SIG-M5 (cell line): ENCODE measurements at regions not wholly inside any gene's neighbourhood (a gene's known extent, or its start where the extent isn't known, plus 50 kb on each side); places are given as distances from the start of the nearest gene placed in this dataset.

Experiments
- DNase-seq: peaks from one replicate; lab custom pipeline; 2025; lab: John Stamatoyannopoulos, UW

GRCh38 chr20:52577696-52578095 is 386.1 kb upstream of the ZFP64 start:
- DNase-seq = no peak

- no peak for DNase-seq
These were observed 381.1 kb upstream of the ZFP64 start for GRCh38 chr20:52572687-52573086.

DNA sequence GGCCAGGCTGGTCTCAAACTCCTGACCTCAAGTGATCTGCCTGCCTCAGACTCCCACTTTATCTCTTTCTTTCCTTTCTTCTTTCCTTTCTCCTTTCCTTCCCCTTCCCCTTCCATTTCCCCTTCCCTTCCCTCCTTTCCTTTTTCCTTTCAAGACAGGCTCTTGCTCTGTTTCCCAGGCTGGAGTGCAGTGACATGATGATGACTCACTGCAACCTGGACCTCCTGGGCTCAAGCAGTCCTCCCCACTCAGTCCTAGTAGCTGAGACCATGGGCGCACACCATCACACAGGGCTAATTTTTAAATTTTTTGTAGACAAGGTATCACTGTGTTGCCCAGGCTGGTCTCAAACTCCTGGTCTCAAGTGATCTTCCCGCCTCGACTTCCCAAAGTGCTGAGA is 377.6 kb upstream of the ZFP64 start:
- no peak for DNase-seq

- no peak for DNase-seq
These were observed 374.0 kb upstream of the ZFP64 start for GRCh38 chr20:52565614-52566013.

GRCh38 chr20:52564594-52564993 is 373.0 kb upstream of the ZFP64 start:
- no peak for DNase-seq

- no peak for DNase-seq
These were observed 360.7 kb upstream of the ZFP64 start for GRCh38 chr20:52552181-52552872.

DNA sequence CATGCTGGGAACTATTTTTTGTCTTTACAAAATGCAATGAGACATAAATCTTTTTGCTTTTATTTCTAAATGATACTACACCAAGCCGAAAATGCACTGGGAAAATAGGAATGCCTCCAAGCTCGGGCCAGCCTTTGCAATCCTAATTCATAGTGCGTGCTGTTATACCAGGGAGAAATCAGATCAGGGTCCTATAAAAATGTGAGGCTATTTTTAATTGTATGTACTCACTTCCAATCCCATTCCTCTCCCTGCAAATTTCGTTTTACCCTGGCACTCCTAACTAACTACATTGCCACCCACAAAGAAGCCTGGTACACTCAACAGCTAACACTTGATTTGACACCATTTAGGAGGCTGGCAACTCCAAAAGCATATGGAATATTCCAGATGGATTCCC is 350.6 kb upstream of the ZFP64 start:
- DNase-seq = no peak

DNA sequence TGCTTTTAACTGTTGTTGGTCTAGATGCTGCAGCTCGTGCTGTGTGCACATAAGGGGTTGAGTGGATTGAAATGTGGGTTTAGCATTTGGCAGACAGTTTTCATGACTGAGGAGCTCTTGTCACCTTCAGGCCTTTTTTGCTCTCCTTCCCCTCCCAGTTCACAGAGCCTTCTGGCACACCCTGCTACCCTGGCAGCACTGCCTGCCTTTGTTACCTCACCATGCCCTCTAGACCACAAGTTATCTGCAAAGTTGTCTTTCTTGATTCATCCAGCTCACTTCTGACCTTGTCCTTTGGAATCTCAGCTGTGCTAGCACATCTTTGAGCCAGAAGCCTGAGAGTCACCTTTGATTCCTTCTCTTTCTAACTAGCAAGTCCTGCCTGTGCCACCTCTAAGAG is 348.9 kb upstream of the ZFP64 start:
- no peak for DNase-seq

DNA sequence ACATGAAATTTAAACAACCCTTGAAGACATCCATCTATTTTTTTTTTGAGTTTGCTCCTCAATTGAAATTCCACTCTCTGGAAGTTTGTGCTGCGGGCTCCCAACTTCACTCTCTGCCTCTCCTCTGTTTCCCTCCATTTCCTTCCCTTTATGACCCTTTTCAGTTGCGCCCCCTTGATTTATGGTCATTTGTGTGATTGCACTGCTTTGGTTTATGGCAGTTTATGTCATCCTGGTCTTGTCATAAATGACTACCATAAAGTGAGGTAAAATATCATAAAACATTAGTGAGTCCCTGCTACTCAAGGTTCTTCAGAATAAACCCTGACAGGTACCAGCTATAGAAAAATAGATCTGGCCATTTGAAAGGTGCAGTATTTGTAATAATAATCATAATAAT is 348.3 kb upstream of the ZFP64 start:
- DNase-seq = no peak

DNA sequence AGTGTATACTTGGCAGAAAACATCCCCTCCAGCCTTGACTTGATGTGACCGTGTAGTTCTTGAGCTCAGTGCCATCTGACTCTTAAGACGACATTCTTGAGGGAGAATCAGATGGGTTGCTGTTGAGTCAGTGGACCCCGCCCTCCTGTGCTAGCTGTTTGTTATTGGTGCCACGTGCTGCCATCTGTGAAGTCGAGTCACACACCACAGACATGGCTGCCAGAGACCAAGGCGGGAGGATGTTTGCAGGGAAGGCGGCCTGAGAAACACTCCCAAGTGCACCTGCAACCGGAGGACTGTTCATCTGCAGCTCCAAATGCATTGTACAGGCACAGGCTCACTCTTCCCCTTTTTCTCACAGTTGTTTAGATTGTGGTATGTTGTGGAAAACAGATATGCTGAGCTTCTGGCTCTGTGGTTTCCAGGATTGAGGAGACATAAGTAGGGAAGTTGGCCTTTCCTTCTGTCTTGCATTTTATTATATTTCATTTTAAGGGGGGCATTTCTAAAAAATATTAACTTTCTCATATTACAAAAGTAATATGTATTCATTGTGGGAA is 345.3 kb upstream of the ZFP64 start:
- no peak for DNase-seq

DNA sequence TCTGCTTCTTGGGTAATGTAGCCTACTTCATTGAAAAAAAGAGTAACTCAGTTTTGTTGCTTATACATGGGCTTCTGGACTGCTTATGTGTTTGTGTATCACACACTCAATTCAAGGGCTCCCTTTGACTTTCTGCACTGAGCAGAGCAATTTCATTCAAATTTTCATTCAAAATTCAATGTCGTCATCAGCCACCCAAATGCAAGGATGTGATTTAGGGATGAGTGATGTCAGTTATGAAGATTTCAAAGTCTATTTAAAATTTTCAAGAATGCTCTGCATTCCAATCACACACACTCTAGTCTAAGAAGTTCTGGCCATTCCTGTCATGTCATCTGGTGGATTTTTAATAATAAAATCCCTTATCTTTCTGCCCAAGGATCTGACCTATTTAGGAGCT is 344.5 kb upstream of the ZFP64 start:
- no peak for DNase-seq

DNA sequence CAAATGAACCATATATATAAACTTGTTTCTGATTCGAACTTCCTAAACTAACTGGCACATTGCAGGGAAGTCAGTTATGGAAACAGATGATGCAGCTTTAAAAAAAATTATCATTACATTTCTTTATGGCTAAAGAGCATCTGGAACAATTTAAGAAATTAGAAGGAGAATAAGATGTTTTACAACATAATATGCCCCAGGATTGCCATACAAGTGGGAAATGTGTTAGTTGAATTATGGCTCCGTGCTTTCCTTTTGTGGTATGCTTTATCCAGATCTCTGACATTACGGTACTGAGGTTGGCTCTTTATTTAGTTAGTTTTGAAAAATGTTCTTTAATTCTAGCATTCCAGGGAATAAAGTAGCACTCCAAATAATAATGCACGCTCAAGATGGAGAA is 343.0 kb upstream of the ZFP64 start:
- no peak for DNase-seq

- no peak for DNase-seq
These were observed 341.8 kb upstream of the ZFP64 start for GRCh38 chr20:52533401-52533800.

DNA sequence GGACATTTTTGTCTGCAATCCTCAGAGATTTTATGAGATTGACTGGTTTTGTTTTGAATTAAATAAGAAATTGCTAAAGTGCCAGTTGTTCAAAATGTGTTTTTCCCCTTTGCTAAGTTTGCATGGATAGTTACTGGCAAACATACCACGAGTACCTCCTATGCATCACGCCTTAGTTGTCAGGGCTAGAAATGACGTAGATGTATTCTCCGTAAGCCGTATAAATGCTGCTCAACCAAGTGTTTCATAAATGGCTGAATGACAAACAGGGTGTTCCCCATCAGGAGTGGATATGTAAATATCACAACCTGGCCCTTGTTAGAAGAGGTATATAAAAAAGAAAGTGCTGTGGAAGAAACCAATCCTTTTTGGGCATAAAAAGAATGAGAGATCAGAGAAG is 341.1 kb upstream of the ZFP64 start:
- no peak for DNase-seq

- no peak for DNase-seq
These were observed 339.0 kb upstream of the ZFP64 start for GRCh38 chr20:52530571-52530970.

- DNase-seq = no peak
These were observed 338.2 kb upstream of the ZFP64 start for GRCh38 chr20:52529826-52530225.

DNA sequence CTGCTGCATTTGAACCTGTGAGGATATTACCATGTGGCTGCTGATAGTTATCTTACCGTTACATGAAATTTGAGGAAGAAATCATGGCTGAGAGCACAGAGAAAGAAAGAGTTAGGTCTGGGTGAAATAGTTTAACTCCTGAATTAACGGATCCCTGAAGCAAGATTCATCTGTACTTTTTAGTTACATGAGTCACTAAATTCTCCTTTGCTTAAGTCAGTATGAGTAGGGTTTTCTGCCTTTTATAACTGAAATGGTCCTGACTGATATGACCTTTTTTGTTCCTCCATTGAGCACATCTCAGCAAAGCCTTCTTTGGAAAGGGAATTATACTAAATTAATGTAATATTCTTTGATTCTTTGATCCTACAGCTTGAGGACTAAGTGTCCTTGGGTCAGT is 333.3 kb upstream of the ZFP64 start:
- no peak for DNase-seq

DNA sequence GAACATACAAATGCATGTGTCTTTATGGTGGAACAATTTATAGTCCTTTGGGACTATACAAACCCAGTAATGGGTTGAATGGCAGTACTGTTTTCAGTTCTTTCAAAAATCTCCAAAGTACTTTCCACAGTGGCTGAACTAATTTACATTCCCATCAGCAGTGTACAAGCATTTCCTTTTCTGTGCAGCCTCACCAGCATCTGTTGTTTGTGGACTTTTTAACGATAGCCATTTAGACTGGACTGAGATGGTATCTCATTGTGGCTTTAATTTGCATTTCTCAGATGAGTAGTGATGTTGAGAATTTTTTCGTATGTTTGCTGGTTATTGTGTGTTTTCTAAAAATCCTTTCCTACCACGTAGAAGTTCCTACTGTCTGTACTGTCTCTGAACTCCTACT is 327.2 kb upstream of the ZFP64 start:
- DNase-seq = no peak

- DNase-seq = no peak
These were observed 324.3 kb upstream of the ZFP64 start for GRCh38 chr20:52515877-52516276.

- DNase-seq = no peak
These were observed 308.6 kb upstream of the ZFP64 start for GRCh38 chr20:52500157-52500556.

DNA sequence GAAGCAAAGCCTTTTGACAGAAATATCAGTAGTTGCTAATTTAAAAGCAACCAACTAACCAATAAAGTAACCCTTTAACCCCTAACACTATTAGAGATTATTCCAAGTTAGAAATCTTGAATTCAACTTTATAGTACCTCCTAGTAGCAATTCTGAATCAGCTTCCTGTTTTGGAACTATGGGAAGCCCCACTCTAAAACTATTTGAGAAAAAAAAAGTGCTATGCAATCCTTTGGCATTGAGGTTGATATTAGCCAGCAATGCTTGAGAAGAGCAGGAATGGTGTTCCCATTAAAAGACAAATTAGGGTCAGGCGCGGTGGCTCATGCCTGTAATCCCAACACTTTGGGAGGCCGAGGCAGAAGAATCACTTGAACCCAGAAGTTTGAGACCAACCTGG is 306.2 kb upstream of the ZFP64 start:
- no peak for DNase-seq

GRCh38 chr20:52496191-52496590 is 304.6 kb upstream of the ZFP64 start:
- DNase-seq = no peak

- no peak for DNase-seq
These were observed 302.7 kb upstream of the ZFP64 start for GRCh38 chr20:52494244-52494643.

DNA sequence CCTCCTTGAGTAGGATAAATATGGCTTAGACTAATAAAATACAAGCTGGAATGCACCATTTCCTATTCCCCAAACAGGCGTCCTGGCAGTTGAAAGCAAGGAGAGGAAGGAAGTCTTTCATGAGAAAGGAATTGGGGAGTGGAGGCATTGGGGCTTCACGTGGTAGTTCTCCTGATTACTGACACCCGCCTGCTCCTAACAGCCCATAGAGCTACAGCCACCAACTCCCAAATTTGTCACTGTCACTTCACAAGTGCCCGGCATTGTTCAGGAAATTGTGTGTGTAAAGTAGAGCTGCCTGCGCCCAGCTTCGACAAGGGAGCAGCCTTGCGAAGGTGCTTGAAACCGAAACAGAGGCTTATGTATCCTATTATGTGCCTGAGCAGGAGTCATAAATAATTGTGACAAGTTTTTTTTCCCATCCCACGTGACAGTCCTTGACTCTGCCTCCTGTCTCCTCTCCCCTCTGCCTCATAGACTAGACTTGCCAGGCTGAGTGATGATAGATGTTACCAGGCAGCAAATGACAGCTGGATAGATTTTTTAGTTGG is 301.7 kb upstream of the ZFP64 start:
- DNase-seq = no peak
